Transverse colon (tissue), 4 donors: ENCODE measurements at regions not wholly inside any gene's neighbourhood (a gene's known extent, or its start where the extent isn't known, plus 50 kb on each side); places are given as distances from the start of the nearest gene placed in this dataset.

Experiments
- DNase-seq: peaks from one replicate; pipeline ENCODE4 v3.0.0-alpha.2; 2019
- H3K27ac ChIP-seq, 4 donors: fragments of 200-600 bp; sonication (generic); 2 replicates each; pipeline ENCODE4 v1.5.1; 2016 to 2018; ENCODE audit warnings: inconsistent platforms in 4 of 4
- H3K27me3 ChIP-seq: fragments of 200-600 bp; sonication (generic); 2 replicates; pipeline ENCODE4 v1.5.1; 2017; ENCODE audit warnings: inconsistent platforms
- H3K36me3 ChIP-seq, 4 donors: fragments of 200-600 bp; sonication (generic); 2 replicates each; pipeline ENCODE4 v1.5.1; 2017 to 2019; ENCODE audit warnings: inconsistent platforms in 4 of 4
- H3K4me1 ChIP-seq, 4 donors: fragments of 200-600 bp; sonication (generic); 2 replicates each; pipeline ENCODE4 v1.5.1; 2017 to 2020; ENCODE audit warnings: inconsistent platforms in 4 of 4
- H3K4me3 ChIP-seq, 4 donors: fragments of 200-600 bp; sonication (generic); 1 replicate in 1 of 4; 2 replicates in 3 of 4; pipeline versions ENCODE4 v1.5.1 to v1.6.1; 2017 to 2019; ENCODE audit warnings: inconsistent platforms in 4 of 4
- H3K9me3 ChIP-seq, 2 donors: fragments of 200-600 bp; sonication (generic); 2 replicates each; pipeline ENCODE4 v1.5.1; 2017 to 2019; ENCODE audit warnings: inconsistent platforms in 2 of 2
- CTCF ChIP-seq, 5 experiments: fragments of 200-600 bp in 3 of 5; fragments of 450-650 bp in 2 of 5; sonication (generic) in 3 of 5; IDR thresholded peaks; 1 replicate in 2 of 5; 2 replicates in 3 of 5; pipeline ENCODE4 v1.5.1; 2016 to 2017; ENCODE audit warnings: antibody characterized with exemption in 5 of 5, inconsistent platforms in 3 of 5, mild to moderate bottlenecking in 2 of 5, moderate library complexity in 1 of 5
- EP300 ChIP-seq: sonication (generic); formaldehyde crosslinking; IDR thresholded peaks from one replicate; pipeline ENCODE4 v1.6.1; 2017; ENCODE audit warnings: antibody characterized with exemption, low read depth
- POLR2A ChIP-seq: fragments of 450-650 bp; IDR thresholded peaks from one replicate; pipeline ENCODE4 v1.6.1; 2016; ENCODE audit warnings: antibody characterized with exemption, mild to moderate bottlenecking, moderate library complexity
- POLR2AphosphoS5 ChIP-seq, 3 donors: sonication (generic); formaldehyde crosslinking; IDR thresholded peaks; one replicate each; pipeline ENCODE4 v1.6.1; 2016; ENCODE audit warnings: antibody characterized with exemption in 3 of 3
- WGBS, 2 donors: methylation state at CpG; one replicate each; pipeline ENCODE4 v1.1.5; 2018; ENCODE audit warnings: low coverage in 1 of 2; 5-methylcytosine and 5-hydroxymethylcytosine counted together
- in situ Hi-C, 4 donors: fragments of 200-750 bp; cut with MboI; loops; one replicate each; pipeline versions ENCODE4 v1.15.0 to v1.15.1; 2017; ENCODE audit warnings: low sequenced_read_pairs in 3 of 4, low pct_ligation_motif_present in 1 of 4, low pct_unique_long_range_greater_than_20kb in 1 of 4
- intact Hi-C: fragments of 100-400 bp; cut with DNase I; formaldehyde crosslinking; loops from one replicate; pipeline ENCODE4 v1.15.1; 2023; ENCODE audit warnings: low total_unique reads

- no peak overlapping the region for H3K4me3 ChIP-seq
- no peak overlapping the region for H3K27ac ChIP-seq
- intact Hi-C loops (loop anchor here (1.0 kb wide), 1 partner anchor 21 kb away; no protein-coding TSS in a partner anchor), in situ Hi-C loops (no loop called here)
- peaks cover 0 to 11% (median 5%) of the 10 kb centered on the region in 4 donors for H3K4me1 ChIP-seq
- H3K9me3 ChIP-seq, result no peaks in the 10 kb centered on the region
- H3K36me3 ChIP-seq, result no peaks in the 10 kb centered on the region
- DNase-seq, result no peak
- no peaks in the 10 kb centered on the region for H3K27me3 ChIP-seq
- WGBS, 2 donors, result 88% methylated on average over 2 of the region's 2 CpGs; no CpG with 5 or more reads in 1 of the 2 donors
- TF ChIP-seq EP300 (no peak), POLR2AphosphoS5 (IDR thresholded peaks at IDR 0.05) (no peak), POLR2A (no peak), CTCF (IDR thresholded peaks at IDR 0.05) (no peak)
These were observed 95.2 kb upstream of the NCK2 start for GRCh38 chr2:105649534-105649933.

- H3K4me1 ChIP-seq, result peaks cover 0 to 24% (median 13%) of the 10 kb centered on the region in 4 donors
- H3K36me3 ChIP-seq, result no peaks in the 10 kb centered on the region
- no peak overlapping the region for H3K27ac ChIP-seq
- no peaks in the 10 kb centered on the region for H3K9me3 ChIP-seq
- no peak for TF ChIP-seq POLR2AphosphoS5 (IDR thresholded peaks at IDR 0.05)
- no peak for TF ChIP-seq POLR2A
- TF ChIP-seq CTCF (IDR thresholded peaks at IDR 0.05), result no peak
- TF ChIP-seq EP300, result no peak
- no peak for DNase-seq
- in situ Hi-C loops (no loop called here), intact Hi-C loops (no loop called here)
- no peak overlapping the region for H3K4me3 ChIP-seq
- no peaks in the 10 kb centered on the region for H3K27me3 ChIP-seq
- 55% methylated on average over 4 of the region's 4 CpGs; no CpG with 5 or more reads in 1 of the 2 donors for WGBS, 2 donors
These were observed 97.0 kb upstream of the NCK2 start for GRCh38 chr2:105647731-105648130.

DNA sequence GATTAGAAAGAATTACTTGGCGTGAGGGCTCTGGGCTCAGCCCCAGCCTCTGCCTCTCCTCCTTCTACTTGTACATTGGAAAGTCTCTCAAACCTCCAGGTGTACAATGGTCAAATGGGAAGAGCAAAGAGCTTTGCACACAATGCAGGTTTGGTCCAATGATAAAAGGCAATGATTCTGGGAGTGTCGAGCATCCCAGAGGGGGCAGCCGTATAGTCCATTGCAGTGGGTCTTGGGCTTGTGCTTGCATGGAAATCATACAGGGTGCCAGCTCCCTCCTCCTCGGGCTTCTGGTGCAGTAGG lies 98.0 kb upstream of the NCK2 start:
- H3K9me3 ChIP-seq, result no peaks in the 10 kb centered on the region
- H3K4me1 ChIP-seq, result peaks cover 0 to 17% (median 11%) of the 10 kb centered on the region in 4 donors
- no peaks in the 10 kb centered on the region for H3K27me3 ChIP-seq
- no peak for DNase-seq
- no peak overlapping the region for H3K27ac ChIP-seq
- no peaks in the 10 kb centered on the region for H3K36me3 ChIP-seq
- no peak overlapping the region for H3K4me3 ChIP-seq
- TF ChIP-seq CTCF (IDR thresholded peaks at IDR 0.05) (no peak), POLR2AphosphoS5 (IDR thresholded peaks at IDR 0.05) (no peak), POLR2A (no peak), EP300 (no peak)
- 20 to 90% methylated on average over 1 to 4 of the region's 4 CpGs for WGBS, 2 donors
- in situ Hi-C loops, result no loop called here
- intact Hi-C loops, result no loop called here

GRCh38 chr2:105645938-105646773 lies 98.6 kb upstream of the NCK2 start:
- Histone ChIP-seq H3K27ac (no peak overlapping the region), H3K4me1 (peaks cover 0 to 17% (median 9%) of the 10 kb centered on the region in 4 donors), H3K4me3 (no peak overlapping the region), H3K36me3 (no peaks in the 10 kb centered on the region), H3K27me3 (no peaks in the 10 kb centered on the region), H3K9me3 (no peaks in the 10 kb centered on the region)
- 61 to 67% methylated on average over 6 to 8 of the region's 8 CpGs for WGBS, 2 donors
- TF ChIP-seq EP300 (no peak), CTCF (IDR thresholded peaks at IDR 0.05) (no peak), POLR2A (no peak), POLR2AphosphoS5 (IDR thresholded peaks at IDR 0.05) (no peak)
- in situ Hi-C loops, result no loop called here
- DNase-seq, result no peak
- intact Hi-C loops, result no loop called here
